Choroid plexus epithelial cell (primary cell): ENCODE measurements at regions not wholly inside any gene's neighbourhood (a gene's known extent, or its start where the extent isn't known, plus 50 kb on each side); places are given as distances from the start of the nearest gene placed in this dataset.

ENCODE experiments used
- DNase-seq: peaks from one replicate; pipeline ENCODE4 v3.0.0-alpha.2; 2010; ENCODE audit warnings: low read depth
- H3K4me3 ChIP-seq: 2 replicates; pipeline ENCODE4 v1.5.1; 2011; ENCODE audit warnings: low read depth, mild to moderate bottlenecking, control low read depth, low read length, moderate library complexity
- TF ChIP-seq, protein P1 (sequence below): conservative IDR thresholded peaks from 2 replicates; pipeline ENCODE4 v1.5.1; 2011; ENCODE audit warnings: low read depth, mild to moderate bottlenecking, control low read depth, inconsistent platforms, low read length, moderate library complexity

DNA sequence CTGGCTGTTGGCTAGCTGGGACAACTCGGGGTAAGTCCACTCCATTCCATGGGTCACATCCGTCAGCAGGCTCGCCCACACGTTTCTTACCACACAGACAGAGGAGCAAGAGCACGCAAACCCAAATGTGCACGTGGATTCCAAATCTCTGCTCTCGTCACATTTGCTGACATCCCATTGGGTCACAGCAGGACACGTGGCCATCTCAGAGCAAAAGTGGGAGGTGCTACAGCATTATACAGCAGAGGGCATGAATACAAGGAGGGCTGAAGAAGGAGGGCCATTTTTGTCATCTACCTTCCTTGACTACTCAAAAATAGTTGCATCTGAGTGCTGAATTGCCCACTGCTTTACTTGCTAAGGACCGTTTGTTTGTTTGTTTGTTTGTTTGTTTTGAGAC is 84.7 kb downstream of the RBBP6 start:
- no peak for DNase-seq
- TF ChIP-seq, protein P1, sequence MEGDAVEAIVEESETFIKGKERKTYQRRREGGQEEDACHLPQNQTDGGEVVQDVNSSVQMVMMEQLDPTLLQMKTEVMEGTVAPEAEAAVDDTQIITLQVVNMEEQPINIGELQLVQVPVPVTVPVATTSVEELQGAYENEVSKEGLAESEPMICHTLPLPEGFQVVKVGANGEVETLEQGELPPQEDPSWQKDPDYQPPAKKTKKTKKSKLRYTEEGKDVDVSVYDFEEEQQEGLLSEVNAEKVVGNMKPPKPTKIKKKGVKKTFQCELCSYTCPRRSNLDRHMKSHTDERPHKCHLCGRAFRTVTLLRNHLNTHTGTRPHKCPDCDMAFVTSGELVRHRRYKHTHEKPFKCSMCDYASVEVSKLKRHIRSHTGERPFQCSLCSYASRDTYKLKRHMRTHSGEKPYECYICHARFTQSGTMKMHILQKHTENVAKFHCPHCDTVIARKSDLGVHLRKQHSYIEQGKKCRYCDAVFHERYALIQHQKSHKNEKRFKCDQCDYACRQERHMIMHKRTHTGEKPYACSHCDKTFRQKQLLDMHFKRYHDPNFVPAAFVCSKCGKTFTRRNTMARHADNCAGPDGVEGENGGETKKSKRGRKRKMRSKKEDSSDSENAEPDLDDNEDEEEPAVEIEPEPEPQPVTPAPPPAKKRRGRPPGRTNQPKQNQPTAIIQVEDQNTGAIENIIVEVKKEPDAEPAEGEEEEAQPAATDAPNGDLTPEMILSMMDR = no peak

DNA sequence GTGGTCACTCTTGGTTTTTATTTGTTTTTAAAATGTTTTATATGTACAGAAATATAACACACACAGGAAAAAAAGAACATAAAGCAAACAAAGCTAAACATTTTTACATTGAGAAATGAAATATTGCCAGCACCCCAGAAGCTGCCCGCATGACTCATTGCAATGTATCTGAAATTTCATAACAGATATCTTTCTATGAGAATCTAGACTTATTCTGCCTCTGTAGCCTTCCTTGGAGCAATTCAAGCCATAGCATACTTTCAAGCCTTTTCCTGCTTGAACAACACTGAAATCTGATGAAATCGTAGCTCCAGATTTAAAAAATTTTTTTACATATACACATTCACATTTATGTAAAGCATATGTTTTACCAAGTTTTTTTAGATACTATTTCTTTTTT is 86.9 kb downstream of the RBBP6 start:
- TF ChIP-seq, protein P1 = no peak
- H3K4me3 ChIP-seq = no peak overlapping the region
- DNase-seq = peak; percentile 80

More for the DNA sequence above, 84.7 kb downstream of the RBBP6 start:
- H3K4me3 ChIP-seq = no peak overlapping the region

DNA sequence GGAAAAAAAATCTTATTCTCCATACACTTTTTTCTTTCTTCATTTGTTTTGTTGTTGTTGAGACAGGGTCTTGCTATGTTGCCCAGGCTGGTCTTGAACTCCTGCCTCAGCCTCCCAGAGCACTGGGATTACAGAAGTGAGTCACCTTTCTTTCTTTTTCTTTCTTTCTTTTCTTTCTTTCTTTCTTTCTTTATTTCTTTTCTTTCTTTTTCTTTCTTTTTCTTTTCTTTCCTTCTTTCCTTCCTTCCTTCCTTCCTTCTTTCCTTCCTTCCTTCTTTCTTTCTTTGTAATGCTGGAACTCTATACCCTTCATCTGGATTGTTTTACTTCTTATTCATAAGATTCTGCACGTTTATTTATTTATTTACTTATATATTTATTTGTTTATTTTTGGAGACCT is 94.5 kb upstream of the TNRC6A start:
- DNase-seq = no peak
- TF ChIP-seq, protein P1 = no peak
- no peak overlapping the region for H3K4me3 ChIP-seq

DNA sequence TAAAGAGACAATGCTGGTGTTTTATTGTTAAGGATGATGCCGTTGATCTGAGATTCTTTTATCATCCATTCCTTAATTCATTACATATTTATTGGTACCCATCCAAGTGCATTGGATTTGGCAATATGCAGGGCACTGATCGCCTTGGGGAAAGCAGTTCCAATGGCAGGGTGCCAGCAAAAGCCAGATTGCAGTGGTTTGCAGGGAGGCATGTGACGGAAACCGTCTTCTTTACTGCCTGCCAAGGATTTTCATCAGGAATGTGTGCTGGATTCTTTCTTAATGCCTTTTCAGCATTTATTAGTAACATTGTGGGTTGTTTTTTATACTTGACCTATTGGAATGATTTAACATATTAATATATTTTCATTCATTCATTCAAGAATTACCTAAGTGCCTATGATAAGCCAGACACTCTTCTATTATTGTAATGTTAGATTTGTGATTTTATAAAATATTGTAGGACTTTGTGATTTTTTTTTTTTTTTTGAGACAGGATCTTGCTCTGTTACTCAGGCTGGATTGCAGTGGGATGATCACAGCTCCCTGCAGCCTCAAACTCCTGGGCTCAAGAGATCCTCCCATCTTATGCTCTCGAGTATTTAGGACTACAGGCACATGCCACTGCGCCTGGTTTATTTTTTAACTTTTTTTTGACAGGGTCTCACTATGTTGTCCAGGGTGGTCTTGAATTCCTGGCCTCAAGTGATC is 93.4 kb upstream of the TNRC6A start:
- TF ChIP-seq, protein P1 = no peak
- no peak overlapping the region for H3K4me3 ChIP-seq
- DNase-seq = peak; percentile 97

DNA sequence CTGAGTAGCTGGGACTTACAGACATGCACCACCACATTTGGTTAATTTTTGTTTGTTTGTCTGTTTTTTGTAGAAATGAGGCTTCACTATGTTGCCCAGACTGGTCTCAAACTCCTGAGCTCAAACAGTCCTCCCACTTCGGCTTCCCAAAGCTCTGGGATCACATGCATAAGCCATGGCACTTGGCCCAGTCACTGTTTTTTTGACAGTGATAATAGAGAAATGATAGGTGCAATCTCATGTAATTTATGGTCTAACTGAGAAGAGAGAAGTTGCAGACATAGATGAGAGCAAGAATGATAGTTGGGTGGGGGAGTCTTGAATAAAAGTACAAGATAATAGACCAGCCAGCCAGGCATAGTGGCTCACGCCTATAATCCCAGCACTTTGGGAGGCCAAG is 89.7 kb upstream of the TNRC6A start:
- TF ChIP-seq, protein P1 = no peak
- no peak overlapping the region for H3K4me3 ChIP-seq
- no peak for DNase-seq

DNA sequence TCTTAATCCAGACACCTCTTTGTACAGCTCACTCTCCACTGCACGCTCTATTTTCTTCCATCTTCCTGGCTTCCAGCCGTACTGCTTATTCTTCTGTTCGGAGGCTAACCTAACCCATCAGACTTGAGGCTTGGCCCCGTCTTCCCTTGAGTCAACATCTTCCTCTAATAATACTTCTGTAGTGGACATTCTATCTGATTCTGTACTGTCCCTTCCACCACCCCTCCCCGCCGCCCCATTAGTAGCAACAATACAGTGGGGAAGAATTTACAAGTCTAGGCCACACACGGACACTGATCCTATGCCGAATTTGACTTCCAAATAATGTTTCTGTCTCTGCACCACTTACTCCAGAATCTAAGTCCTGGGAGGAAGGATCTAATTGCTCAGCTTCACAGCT is 86.0 kb upstream of the TNRC6A start:
- DNase-seq = no peak
- TF ChIP-seq, protein P1 = no peak
- no peak overlapping the region for H3K4me3 ChIP-seq
